CD4-positive, alpha-beta T cell (primary cell): ENCODE measurements at regions not wholly inside any gene's neighbourhood (a gene's known extent, or its start where the extent isn't known, plus 50 kb on each side); places are given as distances from the start of the nearest gene placed in this dataset.

Experiments
- ATAC-seq: fragments of 200-7000 bp; cut with Tn5 transposase; one replicate; pipeline ENCODE4 v1.10.0; 2022; ENCODE audit warnings: mild to moderate bottlenecking; ENCODE audit not compliant: poor library complexity
- CTCF ChIA-PET: fragments of 350-600 bp; sonication (Branson Sonifier 250); formaldehyde crosslinking; loops from one replicate; lab custom pipeline; 2021; ENCODE audit warnings: antibody characterized with exemption, inconsistent platforms; lab: Charles Lee
- POLR2A ChIA-PET: fragments of 350-600 bp; sonication (Branson Sonifier 250); formaldehyde crosslinking; loops from one replicate; lab custom pipeline; 2021; ENCODE audit warnings: antibody characterized with exemption, inconsistent platforms; lab: Charles Lee
- DNase-seq, 14 experiments: peaks; one replicate each; pipeline ENCODE4 v3.0.0-alpha.2; 2013 to 2020; ENCODE audit warnings: mixed read lengths in 2 of 14
- H3K27ac ChIP-seq, 2 donors: one replicate each; pipeline versions ENCODE4 v1.5.1 to v1.7.0; 2013; ENCODE audit warnings: low read length in 2 of 2, low read depth in 1 of 2, mild to moderate bottlenecking in 1 of 2
- H3K27me3 ChIP-seq, 2 experiments: 1 replicate in 1 of 2; 2 replicates in 1 of 2; pipeline versions ENCODE4 v1.6.1 to v1.7.0; 2013; ENCODE audit warnings: low read length in 2 of 2, control low read depth in 1 of 2, mild to moderate bottlenecking in 1 of 2, moderate library complexity in 1 of 2; ENCODE audit not compliant: insufficient read depth in 2 of 2, control insufficient read depth in 1 of 2
- H3K36me3 ChIP-seq: one replicate; pipeline ENCODE4 v1.6.1; 2013; ENCODE audit warnings: low read length, control low read depth; ENCODE audit not compliant: insufficient read depth
- H3K4me1 ChIP-seq: one replicate; pipeline ENCODE4 v1.6.1; 2013; ENCODE audit warnings: low read length, control low read depth; ENCODE audit not compliant: insufficient read depth
- H3K4me3 ChIP-seq: one replicate; pipeline ENCODE4 v1.5.1; 2013; ENCODE audit warnings: mild to moderate bottlenecking, low read length, moderate library complexity
- H3K9me3 ChIP-seq, 2 experiments: 1 replicate in 1 of 2; 2 replicates in 1 of 2; pipeline versions ENCODE4 v1.6.1 to v1.7.0; 2013; ENCODE audit warnings: low read length in 2 of 2, mild to moderate bottlenecking in 2 of 2, control low read depth in 1 of 2, moderate library complexity in 1 of 2; ENCODE audit not compliant: control insufficient read depth in 1 of 2, insufficient read depth in 1 of 2
- H3K27ac Mint-ChIP-seq: one replicate; pipeline ENCODE4 v1.8.0; 2020; ENCODE audit warnings: mixed read lengths
- H3K27me3 Mint-ChIP-seq: one replicate; pipeline ENCODE4 v1.8.0; 2021; ENCODE audit warnings: mixed read lengths
- H3K36me3 Mint-ChIP-seq: one replicate; pipeline ENCODE4 v1.8.0; 2021; ENCODE audit warnings: low read depth, mixed read lengths
- H3K4me1 Mint-ChIP-seq: one replicate; pipeline ENCODE4 v1.8.0; 2021; ENCODE audit warnings: low read depth, mixed read lengths
- H3K4me3 Mint-ChIP-seq: one replicate; pipeline ENCODE4 v1.8.0; 2020; ENCODE audit warnings: mild to moderate bottlenecking, mixed read lengths
- H3K9me3 Mint-ChIP-seq: one replicate; pipeline ENCODE4 v1.8.0; 2020; ENCODE audit warnings: mixed read lengths
- intact Hi-C, 2 experiments: fragments of 100-400 bp; cut with DNase I in 1 of 2; cut with micrococcal nuclease in 1 of 2; formaldehyde crosslinking; loops; one replicate each; pipeline versions ENCODE4 v1.15.1 to v1.9.0; 2023 to 2025; cut with DNase I, micrococcal nuclease
- TF ChIP-seq, protein P1 (sequence below): fragments of 200-600 bp; IDR thresholded peaks from one replicate; pipeline ENCODE4 v1.8.0; 2022; ENCODE audit warnings: antibody characterized with exemption, mild to moderate bottlenecking

DNA sequence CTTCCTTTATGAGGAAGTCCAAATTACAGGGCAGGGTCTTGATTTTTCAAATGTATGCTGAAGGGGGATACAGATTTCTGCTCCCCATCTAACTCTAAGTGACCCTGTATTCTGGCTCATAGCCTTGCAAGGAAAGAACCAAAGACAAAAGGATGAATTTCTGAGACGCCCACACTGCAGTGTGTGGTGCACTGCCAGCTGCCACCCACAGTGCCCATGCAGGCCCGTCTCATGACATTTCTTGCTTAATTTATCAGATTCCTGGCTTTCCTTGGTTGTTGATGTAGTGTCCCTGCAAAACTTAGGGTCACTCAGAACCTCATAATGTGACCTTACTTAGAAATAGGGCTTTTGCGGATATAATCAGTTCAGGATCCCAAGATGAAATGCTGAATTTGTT lies 68.0 kb downstream of the CBLN4 start:
- intact Hi-C loops, result no loop called here
- H3K27ac Mint-ChIP-seq, result no peak overlapping the region
- ChIA-PET CTCF (no interaction called here), POLR2A (no interaction called here)
- no peaks in the 10 kb centered on the region for H3K4me1 ChIP-seq
- no peaks in the 10 kb centered on the region for H3K27me3 ChIP-seq
- H3K4me3 ChIP-seq, result no peak overlapping the region
- H3K27me3 Mint-ChIP-seq, result no peaks in the 10 kb centered on the region
- no peak for DNase-seq
- ATAC-seq, result no peak
- H3K9me3 ChIP-seq, result no peaks in the 10 kb centered on the region
- peaks cover 11% of the 10 kb centered on the region for H3K9me3 Mint-ChIP-seq
- H3K27ac ChIP-seq, result no peak overlapping the region
- TF ChIP-seq, protein P1, sequence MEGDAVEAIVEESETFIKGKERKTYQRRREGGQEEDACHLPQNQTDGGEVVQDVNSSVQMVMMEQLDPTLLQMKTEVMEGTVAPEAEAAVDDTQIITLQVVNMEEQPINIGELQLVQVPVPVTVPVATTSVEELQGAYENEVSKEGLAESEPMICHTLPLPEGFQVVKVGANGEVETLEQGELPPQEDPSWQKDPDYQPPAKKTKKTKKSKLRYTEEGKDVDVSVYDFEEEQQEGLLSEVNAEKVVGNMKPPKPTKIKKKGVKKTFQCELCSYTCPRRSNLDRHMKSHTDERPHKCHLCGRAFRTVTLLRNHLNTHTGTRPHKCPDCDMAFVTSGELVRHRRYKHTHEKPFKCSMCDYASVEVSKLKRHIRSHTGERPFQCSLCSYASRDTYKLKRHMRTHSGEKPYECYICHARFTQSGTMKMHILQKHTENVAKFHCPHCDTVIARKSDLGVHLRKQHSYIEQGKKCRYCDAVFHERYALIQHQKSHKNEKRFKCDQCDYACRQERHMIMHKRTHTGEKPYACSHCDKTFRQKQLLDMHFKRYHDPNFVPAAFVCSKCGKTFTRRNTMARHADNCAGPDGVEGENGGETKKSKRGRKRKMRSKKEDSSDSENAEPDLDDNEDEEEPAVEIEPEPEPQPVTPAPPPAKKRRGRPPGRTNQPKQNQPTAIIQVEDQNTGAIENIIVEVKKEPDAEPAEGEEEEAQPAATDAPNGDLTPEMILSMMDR, result no peak
- no peaks in the 10 kb centered on the region for H3K4me1 Mint-ChIP-seq
- no peaks in the 10 kb centered on the region for H3K36me3 Mint-ChIP-seq
- H3K36me3 ChIP-seq, result no peaks in the 10 kb centered on the region
- no peak overlapping the region for H3K4me3 Mint-ChIP-seq

DNA sequence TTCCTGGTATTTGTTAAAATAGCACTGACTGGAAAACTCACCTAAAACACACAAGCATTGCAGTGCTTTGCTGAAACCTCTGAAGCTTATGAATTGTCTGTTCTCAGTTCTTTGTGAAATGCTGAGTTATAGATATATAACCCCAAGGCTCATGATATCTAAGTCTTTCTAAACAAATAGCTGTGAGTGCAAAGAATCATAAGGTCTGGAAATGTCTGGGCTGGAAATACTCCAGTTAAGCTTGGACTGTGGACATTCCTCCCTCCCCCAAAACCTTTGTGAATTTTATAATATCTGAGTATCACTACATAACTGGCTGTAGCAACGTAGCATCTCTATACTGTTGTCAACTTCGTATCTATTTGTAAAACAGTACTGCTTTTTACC lies 69.1 kb downstream of the CBLN4 start:
- Histone ChIP-seq H3K9me3 (no peaks in the 10 kb centered on the region), H3K4me1 (no peaks in the 10 kb centered on the region), H3K4me3 (no peak overlapping the region), H3K36me3 (no peaks in the 10 kb centered on the region), H3K27ac (no peak overlapping the region), H3K27me3 (no peaks in the 10 kb centered on the region)
- Mint-ChIP-seq H3K4me1 (no peaks in the 10 kb centered on the region), H3K36me3 (no peaks in the 10 kb centered on the region), H3K27me3 (no peaks in the 10 kb centered on the region), H3K4me3 (no peak overlapping the region), H3K9me3 (peaks cover 10% of the 10 kb centered on the region), H3K27ac (no peak overlapping the region)
- no peak for DNase-seq
- no peak for ATAC-seq
- intact Hi-C loops, result no loop called here
- CTCF ChIA-PET, result no interaction called here
- TF ChIP-seq, protein P1, result no peak
- POLR2A ChIA-PET, result no interaction called here

DNA sequence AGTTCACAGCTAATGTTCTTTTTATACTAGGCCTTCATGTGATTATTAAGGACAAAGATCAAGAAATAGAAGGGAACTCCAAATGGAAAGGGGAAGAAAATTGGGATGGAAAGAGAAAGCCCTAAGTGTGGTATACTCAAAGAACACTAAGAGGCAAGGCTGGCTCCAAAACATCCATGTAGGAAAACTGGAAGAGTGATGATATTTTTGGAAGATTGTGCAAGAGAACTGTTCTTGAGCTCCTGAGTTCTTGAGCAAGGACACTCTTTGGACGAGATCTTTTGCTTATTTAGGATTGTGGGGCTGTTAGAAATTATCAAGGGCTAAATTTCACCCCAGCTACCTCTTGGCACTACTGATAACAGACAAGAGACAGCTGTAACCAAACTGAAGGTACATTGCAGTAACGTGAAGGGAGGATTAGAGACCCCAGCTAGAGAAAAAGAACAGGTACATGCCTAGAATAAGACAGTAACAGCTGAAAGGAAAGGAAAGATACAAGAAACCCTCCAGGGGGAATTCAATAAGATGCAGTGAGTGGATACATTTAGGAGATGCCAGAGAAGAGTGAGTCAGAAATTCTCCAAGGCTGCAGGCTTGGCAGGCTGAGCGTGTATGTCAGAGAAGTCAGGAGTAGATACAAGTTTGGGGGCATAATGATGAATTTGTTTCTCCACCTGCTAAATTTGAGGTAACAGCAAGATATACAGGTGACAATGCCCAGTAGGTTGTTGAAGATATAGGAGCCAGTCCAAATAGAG lies 69.7 kb downstream of the CBLN4 start:
- Histone ChIP-seq H3K27me3 (no peaks in the 10 kb centered on the region), H3K4me1 (no peaks in the 10 kb centered on the region), H3K9me3 (no peaks in the 10 kb centered on the region), H3K36me3 (no peaks in the 10 kb centered on the region), H3K27ac (no peak overlapping the region), H3K4me3 (no peak overlapping the region)
- ChIA-PET CTCF (no interaction called here), POLR2A (no interaction called here)
- intact Hi-C loops, result no loop called here
- Mint-ChIP-seq H3K4me3 (no peak overlapping the region), H3K27ac (no peak overlapping the region), H3K36me3 (no peaks in the 10 kb centered on the region), H3K9me3 (peaks cover 12% of the 10 kb centered on the region), H3K4me1 (no peaks in the 10 kb centered on the region), H3K27me3 (no peaks in the 10 kb centered on the region)
- no peak for DNase-seq
- no peak for ATAC-seq
- TF ChIP-seq, protein P1, result no peak
